ENCODE measurements at regions not wholly inside any gene's neighbourhood (a gene's known extent, or its start where the extent isn't known, plus 50 kb on each side); places are given as distances from the start of the nearest gene placed in this dataset.
A peak's percentile ranks its signal among the peaks of the same experiment; 100 is the strongest.

GRCh38 chr3:178244733-178245709 is 291.2 kb upstream of the KCNMB2 start:
- peak; percentile 99 for DNase-seq

GRCh38 chr3:178246004-178246403 is 290.2 kb upstream of the KCNMB2 start:
- peak; percentile 88 for DNase-seq

- DNase-seq: no peak
Observed at GRCh38 chr3:178255315-178255714, 280.9 kb upstream of the KCNMB2 start.

GRCh38 chr3:178257491-178257890 is 278.7 kb upstream of the KCNMB2 start:
- no peak for DNase-seq

GRCh38 chr3:178258121-178258520 is 278.1 kb upstream of the KCNMB2 start:
- no peak for DNase-seq

- DNase-seq: no peak
Observed at GRCh38 chr3:178259703-178260102, 276.5 kb upstream of the KCNMB2 start.

- DNase-seq: no peak
Observed at GRCh38 chr3:178260887-178261565, 275.2 kb upstream of the KCNMB2 start.

GRCh38 chr3:178263236-178263916 is 272.9 kb upstream of the KCNMB2 start:
- DNase-seq: no peak

- no peak for DNase-seq
Observed at GRCh38 chr3:178267158-178267844, 268.9 kb upstream of the KCNMB2 start.

GRCh38 chr3:178270838-178271237 is 265.4 kb upstream of the KCNMB2 start:
- DNase-seq: no peak

- no peak for DNase-seq
Observed at GRCh38 chr3:178271740-178272387, 264.4 kb upstream of the KCNMB2 start.

- DNase-seq: no peak
Observed at GRCh38 chr3:178272841-178273240, 263.4 kb upstream of the KCNMB2 start.

- DNase-seq: no peak
Observed at GRCh38 chr3:178274711-178275110, 261.5 kb upstream of the KCNMB2 start.

GRCh38 chr3:178275311-178275710 is 260.9 kb upstream of the KCNMB2 start:
- DNase-seq: no peak

GRCh38 chr3:178275793-178276192 is 260.4 kb upstream of the KCNMB2 start:
- no peak for DNase-seq

GRCh38 chr3:178277605-178278004 is 258.6 kb upstream of the KCNMB2 start:
- DNase-seq: no peak

- no peak for DNase-seq
Observed at GRCh38 chr3:178283561-178283960, 252.7 kb upstream of the KCNMB2 start.

GRCh38 chr3:178284181-178284580 is 252.1 kb upstream of the KCNMB2 start:
- no peak for DNase-seq

GRCh38 chr3:178288074-178288473 is 248.2 kb upstream of the KCNMB2 start:
- DNase-seq: no peak

- no peak for DNase-seq
Observed at GRCh38 chr3:178289544-178290160, 246.6 kb upstream of the KCNMB2 start.

GRCh38 chr3:178291574-178292370 is 244.5 kb upstream of the KCNMB2 start:
- DNase-seq: peak; percentile 30

Data from NCI-H146 (cell line).